IPS-20b (cell line): ENCODE measurements at regions not wholly inside any gene's neighbourhood (a gene's known extent, or its start where the extent isn't known, plus 50 kb on each side); places are given as distances from the start of the nearest gene placed in this dataset.

Experiments used
- H3K27ac ChIP-seq: one replicate; pipeline ENCODE4 v1.5.1; 2013; ENCODE audit warnings: low read length
- H3K27me3 ChIP-seq: 2 replicates; pipeline ENCODE4 v1.6.1; 2013; ENCODE audit warnings: mild to moderate bottlenecking, low read length, inconsistent platforms; ENCODE audit not compliant: insufficient read depth
- H3K36me3 ChIP-seq: 2 replicates; pipeline ENCODE4 v1.6.1; 2013; ENCODE audit warnings: low read depth, mild to moderate bottlenecking, inconsistent platforms, low read length, moderate library complexity; ENCODE audit not compliant: insufficient read depth
- H3K4me1 ChIP-seq: 2 replicates; pipeline ENCODE4 v1.6.1; 2013; ENCODE audit warnings: mild to moderate bottlenecking, control low read depth, inconsistent platforms, low read length, moderate library complexity; ENCODE audit not compliant: insufficient read depth
- H3K4me3 ChIP-seq: 2 replicates; pipeline ENCODE4 v1.5.1; 2013; ENCODE audit warnings: mild to moderate bottlenecking, low read length, inconsistent platforms
- H3K9ac ChIP-seq: 2 replicates; pipeline ENCODE4 v1.6.1; 2013; ENCODE audit warnings: low read depth, mild to moderate bottlenecking, inconsistent platforms, low read length, moderate library complexity
- H3K9me3 ChIP-seq: 2 replicates; pipeline ENCODE4 v1.6.1; 2013; ENCODE audit warnings: mild to moderate bottlenecking, low read depth, low read length, inconsistent platforms; ENCODE audit not compliant: insufficient read depth

GRCh38 chr15:31469786-31470525, 143.3 kb downstream of the KLF13 start:
- H3K4me1 ChIP-seq: no peaks in the 10 kb centered on the region; the same call in 1 of the 2 replicates
- H3K9me3 ChIP-seq: no peaks in the 10 kb centered on the region
- no peak overlapping the region for H3K9ac ChIP-seq
- H3K4me3 ChIP-seq: no peak overlapping the region
- H3K27ac ChIP-seq: no peak overlapping the region
- H3K36me3 ChIP-seq: no peaks in the 10 kb centered on the region
- H3K27me3 ChIP-seq: no peaks in the 10 kb centered on the region

- Histone ChIP-seq H3K36me3 (no peaks in the 10 kb centered on the region), H3K4me1 (no peaks in the 10 kb centered on the region; the same call in 1 of the 2 replicates), H3K4me3 (no peak overlapping the region), H3K27me3 (no peaks in the 10 kb centered on the region), H3K9me3 (no peaks in the 10 kb centered on the region), H3K9ac (no peak overlapping the region), H3K27ac (no peak overlapping the region)
Observed at GRCh38 chr15:31470756-31471155, 144.1 kb downstream of the KLF13 start.

- no peaks in the 10 kb centered on the region for H3K36me3 ChIP-seq
- H3K4me1 ChIP-seq: no peaks in the 10 kb centered on the region; the same call in 1 of the 2 replicates
- no peaks in the 10 kb centered on the region for H3K9me3 ChIP-seq
- no peak overlapping the region for H3K9ac ChIP-seq
- no peak overlapping the region for H3K27ac ChIP-seq
- no peaks in the 10 kb centered on the region; the same call in 1 of the 2 replicates for H3K27me3 ChIP-seq
- H3K4me3 ChIP-seq: no peak overlapping the region
Observed at GRCh38 chr15:31471731-31472430, 145.2 kb downstream of the KLF13 start.

GRCh38 chr15:31472636-31473384, 146.2 kb downstream of the KLF13 start:
- Histone ChIP-seq H3K9ac (no peak overlapping the region), H3K27ac (no peak overlapping the region)

GRCh38 chr15:31473385-31474058, 146.9 kb downstream of the KLF13 start:
- no peak overlapping the region for H3K27ac ChIP-seq

More at GRCh38 chr15:31472636-31473384, 146.2 kb downstream of the KLF13 start:
- H3K36me3 ChIP-seq: no peaks in the 10 kb centered on the region
- no peaks in the 10 kb centered on the region for H3K9me3 ChIP-seq
- H3K27me3 ChIP-seq: no peaks in the 10 kb centered on the region; the same call in 1 of the 2 replicates
- no peak overlapping the region for H3K4me3 ChIP-seq
- H3K4me1 ChIP-seq: no peaks in the 10 kb centered on the region; the same call in 1 of the 2 replicates

GRCh38 chr15:31474059-31474868, 147.6 kb downstream of the KLF13 start:
- Histone ChIP-seq H3K9ac (no peak overlapping the region), H3K9me3 (no peaks in the 10 kb centered on the region), H3K36me3 (no peaks in the 10 kb centered on the region), H3K27ac (no peak overlapping the region), H3K27me3 (no peaks in the 10 kb centered on the region; the same call in 1 of the 2 replicates), H3K4me1 (no peaks in the 10 kb centered on the region; the same call in 1 of the 2 replicates), H3K4me3 (no peak overlapping the region)

More at GRCh38 chr15:31473385-31474058, 146.9 kb downstream of the KLF13 start:
- H3K9me3 ChIP-seq: no peaks in the 10 kb centered on the region
- H3K4me3 ChIP-seq: no peak overlapping the region
- no peaks in the 10 kb centered on the region; the same call in 1 of the 2 replicates for H3K4me1 ChIP-seq
- H3K27me3 ChIP-seq: no peaks in the 10 kb centered on the region; the same call in 1 of the 2 replicates
- no peaks in the 10 kb centered on the region for H3K36me3 ChIP-seq
- no peak overlapping the region for H3K9ac ChIP-seq

- H3K4me3 ChIP-seq: no peak overlapping the region
- no peak overlapping the region for H3K9ac ChIP-seq
- no peaks in the 10 kb centered on the region for H3K9me3 ChIP-seq
- no peaks in the 10 kb centered on the region for H3K36me3 ChIP-seq
- H3K27me3 ChIP-seq: peaks cover 13% of the 10 kb centered on the region
- H3K4me1 ChIP-seq: no peaks in the 10 kb centered on the region; the same call in 1 of the 2 replicates
- no peak overlapping the region for H3K27ac ChIP-seq
Observed at GRCh38 chr15:31476236-31476810, 149.7 kb downstream of the KLF13 start.

- peaks cover 18% of the 10 kb centered on the region for H3K27me3 ChIP-seq
- no peak overlapping the region for H3K9ac ChIP-seq
Observed at GRCh38 chr15:31476866-31477265, 150.2 kb downstream of the KLF13 start.

GRCh38 chr15:31477301-31477700, 150.7 kb downstream of the KLF13 start:
- H3K4me3 ChIP-seq: no peak overlapping the region

More at GRCh38 chr15:31476866-31477265, 150.2 kb downstream of the KLF13 start:
- H3K4me3 ChIP-seq: no peak overlapping the region
- H3K9me3 ChIP-seq: no peaks in the 10 kb centered on the region
- H3K27ac ChIP-seq: no peak overlapping the region
- no peaks in the 10 kb centered on the region for H3K36me3 ChIP-seq
- H3K4me1 ChIP-seq: no peaks in the 10 kb centered on the region; the same call in 1 of the 2 replicates

More at GRCh38 chr15:31477301-31477700, 150.7 kb downstream of the KLF13 start:
- Histone ChIP-seq H3K4me1 (no peaks in the 10 kb centered on the region; the same call in 1 of the 2 replicates), H3K9me3 (no peaks in the 10 kb centered on the region), H3K9ac (no peak overlapping the region), H3K36me3 (no peaks in the 10 kb centered on the region), H3K27ac (no peak overlapping the region), H3K27me3 (peaks cover 23% of the 10 kb centered on the region)
